SH-SY5Y (cell line): ENCODE measurements at regions not wholly inside any gene's neighbourhood (a gene's known extent, or its start where the extent isn't known, plus 50 kb on each side); places are given as distances from the start of the nearest gene placed in this dataset.

Source experiments
- GATA2 ChIP-seq: IDR thresholded peaks from 2 replicates; pipeline ENCODE4 v1.6.1; 2011; ENCODE audit warnings: mild to moderate bottlenecking, low read depth, low read length
- GATA3 ChIP-seq: IDR thresholded peaks from 2 replicates; pipeline ENCODE4 v1.6.1; 2011; ENCODE audit warnings: low read depth, mild to moderate bottlenecking, low read length, moderate library complexity

DNA sequence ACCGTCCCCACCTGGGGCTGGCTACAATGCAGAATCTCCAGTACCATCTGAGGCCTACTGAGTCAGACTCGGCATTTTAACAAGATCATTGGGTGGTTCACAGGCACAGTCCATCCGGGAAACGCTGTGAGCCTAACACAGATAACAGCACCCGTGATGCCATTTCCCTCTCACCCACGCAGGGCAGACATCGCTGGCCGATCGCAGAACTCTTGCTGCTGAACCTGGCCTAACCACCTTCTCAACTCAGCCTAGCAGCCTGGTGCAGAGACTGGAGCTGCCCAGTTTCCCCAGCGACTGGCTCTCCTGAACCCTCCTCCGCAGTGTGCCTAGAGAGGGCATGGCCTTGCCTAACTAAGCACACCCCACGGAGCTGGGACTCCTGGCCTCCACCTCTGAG is 83.3 kb downstream of the NCOR2 start:
- TF ChIP-seq GATA2, result no peak
- no peak for TF ChIP-seq GATA3
